Pancreas (tissue), 10 donors: ENCODE measurements at regions not wholly inside any gene's neighbourhood (a gene's known extent, or its start where the extent isn't known, plus 50 kb on each side); places are given as distances from the start of the nearest gene placed in this dataset.
A peak's percentile ranks its signal among the peaks of the same experiment; 100 is the strongest.
"Not testable (repeated sequence)": the region's sequence is repeated elsewhere in the genome, so short reads cannot be mapped to it uniquely, and the experiment has no call there.

Experiments used
- ATAC-seq, 4 donors: fragments of 200-7000 bp; cut with Tn5 transposase; one replicate each; pipeline versions ENCODE4 v1.8.0 to v1.9.1; 2020; ENCODE audit warnings: mild to moderate bottlenecking in 4 of 4, moderate library complexity in 4 of 4
- DNase-seq, 6 donors: peaks; one replicate each; pipeline ENCODE4 v3.0.0-alpha.2; 2020
- FAIRE-seq: peaks from 2 replicates; lab custom pipeline; 2012; peaks lifted over from hg19 to GRCh38; lab: Jason Lieb, UNC
- H3K27ac ChIP-seq, 4 donors: fragments of 200-600 bp; sonication (generic); 1 replicate in 3 of 4; 2 replicates in 1 of 4; pipeline versions ENCODE4 v1.5.0 to v1.8.0; 2020
- H3K27me3 ChIP-seq, 4 donors: fragments of 200-600 bp; one replicate each; pipeline ENCODE4 v1.8.0; 2021
- H3K36me3 ChIP-seq, 3 donors: fragments of 200-600 bp; sonication (generic) in 1 of 3; one replicate each; pipeline versions ENCODE4 v1.5.0 to v1.8.0; 2020 to 2021
- H3K4me1 ChIP-seq, 3 donors: fragments of 200-600 bp; one replicate each; pipeline ENCODE4 v1.8.0; 2021
- H3K4me3 ChIP-seq, 4 donors: fragments of 200-600 bp; sonication (generic) in 2 of 4; one replicate each; pipeline versions ENCODE4 v1.5.0 to v1.8.0; 2020 to 2021
- H3K9me3 ChIP-seq, 4 donors: fragments of 200-600 bp; one replicate each; pipeline ENCODE4 v1.8.0; 2021
- WGBS, 2 donors: extraction: QIAGEN DNeasy Blood & Tissue Kit; methylation state at CpG; one replicate each; pipeline ENCODE4 v1.1.7; 2013; 5-methylcytosine and 5-hydroxymethylcytosine counted together
- intact Hi-C, 3 donors: fragments of 100-400 bp; cut with DNase I; formaldehyde crosslinking; loops; one replicate each; pipeline versions ENCODE4 v1.11.1 to v1.14.2; 2022
- TF ChIP-seq, protein P1 (sequence below), 4 donors: fragments of 200-600 bp; sonication (generic) in 3 of 4; IDR thresholded peaks; one replicate each; pipeline versions ENCODE4 v1.5.0 to v1.8.0; 2021; ENCODE audit warnings: antibody characterized with exemption in 4 of 4
- donor health status: healthy with polysubstance abuse.
- donor health status: DM: no; HTN: no; CAD: no; lungs with moderate emphysema.
- donor health status: DM: no; HTN: no; CAD: no.
- donor health status: control.
- donor health status: control.
- donor health status: Bipolar disorder and iron deficiency.
- donor health status: DM: yes; HTN: yes; CAD: no.
- donor health status: DM: no; HTN: no; CAD: no.
- donor health status: DM: no; HTN: no; CAD: no.
- donor health status: DM: yes; HTN: yes; CAD: no.

- Histone ChIP-seq H3K4me3 (no peak overlapping the region), H3K27me3 (no peaks in the 10 kb centered on the region), H3K36me3 (no peaks in the 10 kb centered on the region), H3K4me1 (no peaks in the 10 kb centered on the region), H3K27ac (no peak overlapping the region), H3K9me3 (no peaks in the 10 kb centered on the region)
- intact Hi-C loops: no loop called here
- FAIRE-seq (no peak), DNase-seq (no peak), ATAC-seq (no peak)
- TF ChIP-seq, protein P1, sequence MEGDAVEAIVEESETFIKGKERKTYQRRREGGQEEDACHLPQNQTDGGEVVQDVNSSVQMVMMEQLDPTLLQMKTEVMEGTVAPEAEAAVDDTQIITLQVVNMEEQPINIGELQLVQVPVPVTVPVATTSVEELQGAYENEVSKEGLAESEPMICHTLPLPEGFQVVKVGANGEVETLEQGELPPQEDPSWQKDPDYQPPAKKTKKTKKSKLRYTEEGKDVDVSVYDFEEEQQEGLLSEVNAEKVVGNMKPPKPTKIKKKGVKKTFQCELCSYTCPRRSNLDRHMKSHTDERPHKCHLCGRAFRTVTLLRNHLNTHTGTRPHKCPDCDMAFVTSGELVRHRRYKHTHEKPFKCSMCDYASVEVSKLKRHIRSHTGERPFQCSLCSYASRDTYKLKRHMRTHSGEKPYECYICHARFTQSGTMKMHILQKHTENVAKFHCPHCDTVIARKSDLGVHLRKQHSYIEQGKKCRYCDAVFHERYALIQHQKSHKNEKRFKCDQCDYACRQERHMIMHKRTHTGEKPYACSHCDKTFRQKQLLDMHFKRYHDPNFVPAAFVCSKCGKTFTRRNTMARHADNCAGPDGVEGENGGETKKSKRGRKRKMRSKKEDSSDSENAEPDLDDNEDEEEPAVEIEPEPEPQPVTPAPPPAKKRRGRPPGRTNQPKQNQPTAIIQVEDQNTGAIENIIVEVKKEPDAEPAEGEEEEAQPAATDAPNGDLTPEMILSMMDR (IDR thresholded peaks at IDR 0.05): no peak
- 52 to 56% methylated on average over 3 of the region's 3 CpGs for WGBS, 2 donors
Measured at GRCh38 chr9:38249049-38249448, 143.5 kb upstream of the ALDH1B1 start.

GRCh38 chr9:38246833-38247232, 145.7 kb upstream of the ALDH1B1 start:
- Histone ChIP-seq H3K27me3 (no peaks in the 10 kb centered on the region), H3K36me3 (no peaks in the 10 kb centered on the region), H3K27ac (no peak overlapping the region), H3K4me1 (no peaks in the 10 kb centered on the region), H3K9me3 (no peaks in the 10 kb centered on the region), H3K4me3 (no peak overlapping the region)
- 91 to 92% methylated on average over 7 of the region's 7 CpGs for WGBS, 2 donors
- TF ChIP-seq, protein P1 (IDR thresholded peaks at IDR 0.05): no peak
- DNase-seq: no peak
- no peak for FAIRE-seq
- intact Hi-C loops: no loop called here
- ATAC-seq: no peak

GRCh38 chr9:38244971-38245370, 147.5 kb upstream of the ALDH1B1 start:
- 64% methylated on average over 1 of the region's 1 CpG for WGBS, 2 donors
- no peak overlapping the region for H3K27ac ChIP-seq
- H3K4me3 ChIP-seq: no peak overlapping the region
- FAIRE-seq (no peak), ATAC-seq (peak in 2 of 4 donors; percentile 30 to 38), DNase-seq (no peak)
- TF ChIP-seq, protein P1 (IDR thresholded peaks at IDR 0.05): no peak
- no peaks in the 10 kb centered on the region for H3K9me3 ChIP-seq
- no peaks in the 10 kb centered on the region for H3K4me1 ChIP-seq
- no peaks in the 10 kb centered on the region for H3K36me3 ChIP-seq
- intact Hi-C loops: no loop called here
- no peaks in the 10 kb centered on the region for H3K27me3 ChIP-seq

DNA sequence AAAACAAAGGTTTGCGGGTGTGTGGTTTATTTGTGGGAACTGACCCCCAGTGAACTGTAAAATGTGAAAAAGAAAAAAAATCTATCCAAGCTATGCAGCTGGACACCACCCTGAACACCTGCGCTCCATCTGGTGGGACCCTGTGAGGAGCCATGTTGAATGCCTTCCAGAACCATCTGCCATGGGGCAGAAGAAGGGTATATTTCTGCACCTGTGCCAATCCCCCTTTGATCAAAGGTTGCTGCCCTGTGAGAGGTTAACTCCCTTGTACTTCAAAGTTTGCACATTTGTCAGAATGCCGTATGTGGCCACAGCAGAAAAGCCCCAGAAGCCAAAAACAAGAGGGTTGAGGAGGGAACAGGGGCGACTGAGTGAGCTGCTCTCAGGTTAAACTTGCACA, 148.5 kb upstream of the ALDH1B1 start:
- Histone ChIP-seq H3K36me3 (no peaks in the 10 kb centered on the region), H3K4me1 (no peaks in the 10 kb centered on the region), H3K9me3 (no peaks in the 10 kb centered on the region), H3K4me3 (no peak overlapping the region), H3K27me3 (no peaks in the 10 kb centered on the region), H3K27ac (no peak overlapping the region)
- TF ChIP-seq, protein P1 (IDR thresholded peaks at IDR 0.05): no peak
- DNase-seq (no peak), FAIRE-seq (no peak), ATAC-seq (no peak)
- intact Hi-C loops: no loop called here
- WGBS, 2 donors: 73 to 76% methylated on average over 4 of the region's 4 CpGs

DNA sequence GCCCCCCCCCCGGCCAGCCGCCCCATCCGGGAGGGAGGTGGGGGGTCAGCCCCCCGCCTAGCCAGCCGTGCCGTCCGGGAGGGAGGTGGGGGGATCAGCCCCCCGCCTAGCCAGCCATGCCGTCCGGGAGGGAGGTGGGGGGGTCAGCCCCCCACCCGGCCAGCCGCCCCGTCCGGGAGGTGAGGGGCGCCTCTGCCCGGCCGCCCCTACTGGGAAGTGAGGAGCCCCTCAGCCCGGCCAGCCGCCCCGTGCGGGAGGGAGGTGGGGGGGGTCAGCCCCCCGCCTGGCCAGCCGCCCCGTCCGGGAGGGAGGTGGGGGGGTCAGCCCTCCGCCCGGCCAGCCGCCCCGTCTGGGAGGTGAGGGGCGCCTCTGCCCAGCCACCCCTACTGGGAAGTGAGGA, 150.4 kb upstream of the ALDH1B1 start:
- DNase-seq, H3K4me1 ChIP-seq, FAIRE-seq, ATAC-seq, H3K4me3 ChIP-seq, H3K9me3 ChIP-seq, intact Hi-C loops, H3K27ac ChIP-seq, H3K36me3 ChIP-seq, H3K27me3 ChIP-seq: not testable (repeated sequence)
- 90 to 95% methylated on average over 13 to 28 of the region's 30 CpGs for WGBS, 2 donors
